T-helper 22 cell (primary cell): ENCODE measurements at regions not wholly inside any gene's neighbourhood (a gene's known extent, or its start where the extent isn't known, plus 50 kb on each side); places are given as distances from the start of the nearest gene placed in this dataset.

ENCODE experiments used
- DNase-seq: peaks from one replicate; pipeline ENCODE4 v3.0.0-alpha.2; 2020; ENCODE audit warnings: low read depth

DNA sequence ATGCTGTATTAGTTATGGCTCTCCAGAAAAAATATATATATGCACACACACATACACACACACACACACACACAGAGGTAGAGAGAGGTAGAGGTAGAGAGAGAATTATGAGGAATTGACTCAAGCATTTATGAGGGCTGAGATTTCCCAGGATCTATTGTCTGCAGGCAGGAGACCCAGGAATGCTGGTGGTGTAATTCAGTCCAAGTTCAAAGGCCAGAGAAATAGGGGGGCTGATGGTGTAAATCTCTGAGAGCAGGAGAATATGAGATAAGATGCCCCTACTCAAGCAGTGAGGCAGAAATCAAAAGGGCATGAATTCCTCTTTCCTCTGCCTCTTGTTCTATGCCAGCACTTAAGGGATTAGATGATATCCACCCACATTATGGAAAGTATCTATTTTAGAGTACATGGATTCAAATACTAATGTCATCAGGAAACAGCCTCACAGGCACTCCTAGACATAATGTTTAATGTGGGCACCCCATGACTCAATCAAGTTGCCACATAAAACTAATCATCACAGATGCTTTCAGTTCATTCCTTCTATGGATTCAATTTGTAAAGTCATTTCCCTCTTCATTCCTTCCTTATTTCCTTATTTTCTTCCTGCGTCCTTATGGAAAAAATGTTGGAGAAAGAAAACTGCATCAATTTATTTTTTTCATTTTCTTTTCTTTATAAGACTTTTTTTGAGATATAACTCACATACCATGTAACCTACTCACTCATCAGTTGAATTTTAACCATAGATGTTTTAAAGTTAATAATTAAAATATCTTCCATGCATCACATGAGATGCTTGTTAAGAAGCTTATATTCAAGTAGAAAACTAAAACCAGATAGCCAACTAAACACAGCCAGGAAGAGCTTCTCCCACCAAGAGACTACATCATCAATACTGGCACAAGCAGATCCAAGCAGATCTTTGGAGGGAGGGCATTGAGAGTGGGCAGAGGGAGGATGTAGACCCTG is 406.2 kb downstream of the MBD2 start:
- no peak for DNase-seq

DNA sequence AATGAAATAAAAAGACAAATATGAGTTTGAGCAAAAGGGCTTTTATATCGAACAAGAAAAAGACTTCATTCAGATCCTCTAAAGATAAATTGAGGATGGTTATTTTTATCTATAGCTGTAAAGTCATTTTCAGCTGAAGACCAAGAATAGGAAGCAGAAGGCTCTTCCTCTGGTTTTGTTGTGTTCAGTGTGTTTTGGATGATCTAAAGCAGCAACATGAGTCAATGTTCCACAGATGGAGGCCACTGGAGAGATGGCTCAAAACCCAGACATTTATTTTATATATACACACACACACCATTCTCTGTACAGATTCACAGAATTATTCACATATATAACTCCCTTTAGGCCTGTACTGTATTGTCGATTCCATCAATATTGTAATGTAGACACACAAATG is 424.3 kb downstream of the MBD2 start:
- no peak for DNase-seq

DNA sequence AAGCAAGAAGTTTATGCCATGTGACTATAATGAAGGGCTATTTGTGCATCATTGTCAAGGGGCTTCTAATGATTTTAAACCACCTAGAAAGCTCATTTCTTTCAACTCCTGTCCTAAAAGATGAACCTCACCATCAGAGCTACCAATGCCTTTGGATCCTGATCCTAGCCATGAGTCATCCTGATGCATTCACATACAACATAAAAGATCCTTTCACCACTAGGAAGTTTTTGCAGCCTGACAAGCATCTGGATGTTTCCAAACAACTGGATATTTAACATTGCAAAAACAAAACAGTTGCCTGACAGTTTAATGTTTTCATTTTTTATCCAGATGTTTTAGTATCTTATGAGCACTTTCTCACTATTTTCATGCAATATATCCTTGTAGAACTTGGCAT is 425.3 kb downstream of the MBD2 start:
- DNase-seq = no peak

DNA sequence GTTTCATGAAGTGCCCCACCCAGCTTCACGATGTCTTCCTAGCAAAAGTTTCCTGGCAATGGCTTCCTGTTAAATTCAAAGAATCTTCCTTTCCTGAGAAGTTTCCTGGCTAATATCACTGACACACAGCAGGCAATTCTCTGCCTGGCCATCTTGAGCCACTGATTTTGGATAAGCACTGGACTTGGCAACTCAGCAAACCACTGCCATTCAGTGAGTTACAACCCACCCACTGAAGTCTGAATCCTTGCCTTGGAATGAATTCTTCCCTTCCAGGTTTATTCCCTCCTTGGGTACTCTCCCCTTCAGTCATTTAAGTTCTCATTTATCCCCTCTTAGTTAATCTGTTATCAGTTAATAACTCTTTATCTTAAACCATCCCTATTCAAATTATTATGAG is 426.0 kb downstream of the MBD2 start:
- no peak for DNase-seq

DNA sequence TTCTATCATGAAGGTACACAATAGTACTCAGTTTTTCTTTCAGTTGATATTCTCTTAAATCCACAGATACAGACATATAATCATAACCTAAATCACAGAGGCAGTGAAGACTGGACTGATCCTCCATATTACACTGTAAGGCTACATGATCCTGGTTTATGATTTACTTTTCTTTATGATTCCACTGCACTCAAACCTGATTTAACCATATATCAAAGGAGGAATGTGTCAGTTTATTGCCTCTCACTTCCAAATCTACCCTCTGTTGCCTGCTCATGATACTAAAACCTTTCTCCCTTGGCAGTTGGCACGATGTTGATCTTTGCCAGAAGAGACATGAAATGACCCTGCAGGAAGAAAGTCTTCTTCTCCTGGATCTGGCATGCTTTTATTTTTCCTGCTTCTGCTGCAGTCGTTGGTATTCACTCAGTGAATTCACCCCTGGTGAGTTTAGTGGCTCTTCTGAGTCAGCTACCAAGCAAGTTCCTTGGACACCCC is 426.4 kb downstream of the MBD2 start:
- DNase-seq = no peak

DNA sequence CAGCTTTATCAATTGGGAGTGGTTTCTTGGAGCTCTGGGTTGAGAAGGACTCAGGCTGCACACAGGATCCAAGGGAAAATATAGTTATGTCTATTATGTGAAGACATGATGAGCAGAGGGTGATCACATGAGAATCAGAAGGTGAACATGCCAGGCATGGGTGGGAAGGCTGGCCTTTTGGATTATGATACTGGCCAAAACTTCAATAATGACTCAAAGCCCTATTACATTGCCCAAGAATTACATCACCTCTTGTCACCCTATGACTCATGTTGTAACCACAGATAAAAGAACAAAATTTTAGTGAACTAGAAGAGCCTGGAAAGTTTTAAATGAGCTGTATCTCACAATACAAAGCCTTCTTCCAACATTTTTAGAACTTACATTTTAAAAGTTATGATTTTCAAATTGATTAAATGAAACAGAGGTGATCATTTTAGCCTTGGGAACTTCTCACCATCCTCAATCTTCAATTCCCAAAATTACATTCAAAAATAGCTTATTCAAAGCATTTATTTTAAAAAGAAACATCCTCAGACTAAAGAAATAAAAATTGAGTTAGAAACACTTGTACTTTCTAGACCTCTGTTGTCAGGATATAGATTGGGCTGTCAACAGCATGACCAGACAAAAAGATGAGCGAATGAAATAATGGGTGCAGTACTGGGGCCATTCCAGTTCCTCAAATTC is 428.3 kb downstream of the MBD2 start:
- no peak for DNase-seq

DNA sequence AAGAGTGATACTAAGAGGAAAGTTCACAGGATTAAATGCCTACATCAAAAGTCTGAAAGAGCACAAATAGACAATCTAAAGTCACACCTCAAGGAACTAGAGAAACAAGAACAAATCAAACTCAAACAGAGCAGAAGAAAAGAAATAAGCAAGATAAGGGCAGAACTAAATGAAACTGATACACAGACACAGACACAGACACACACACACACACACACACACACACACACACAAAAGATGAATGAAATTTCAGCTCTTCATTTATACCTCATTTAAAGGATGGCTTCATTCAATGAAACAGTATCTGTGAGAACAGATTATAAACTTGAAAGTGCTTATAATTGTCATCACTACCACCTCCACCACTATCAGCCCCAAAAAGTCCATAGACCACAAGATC is 428.9 kb downstream of the MBD2 start:
- no peak for DNase-seq

DNA sequence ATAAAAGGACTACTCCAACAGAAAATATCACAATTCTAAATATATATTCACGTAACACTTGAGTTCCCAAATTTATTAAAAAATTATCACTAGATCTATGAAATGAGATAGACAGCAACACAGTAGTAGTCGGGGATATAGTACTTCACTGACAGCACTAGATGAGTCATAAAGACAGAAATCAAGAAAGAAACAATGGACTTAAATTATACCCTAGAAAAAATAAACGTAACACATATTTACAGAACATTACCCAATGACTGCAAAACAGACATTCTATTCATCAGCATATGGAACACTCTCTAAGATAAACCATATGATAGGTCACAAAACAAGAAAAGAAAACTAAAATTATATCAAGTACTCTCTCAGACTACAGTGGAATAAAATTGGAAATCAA is 429.4 kb downstream of the MBD2 start:
- no peak for DNase-seq

DNA sequence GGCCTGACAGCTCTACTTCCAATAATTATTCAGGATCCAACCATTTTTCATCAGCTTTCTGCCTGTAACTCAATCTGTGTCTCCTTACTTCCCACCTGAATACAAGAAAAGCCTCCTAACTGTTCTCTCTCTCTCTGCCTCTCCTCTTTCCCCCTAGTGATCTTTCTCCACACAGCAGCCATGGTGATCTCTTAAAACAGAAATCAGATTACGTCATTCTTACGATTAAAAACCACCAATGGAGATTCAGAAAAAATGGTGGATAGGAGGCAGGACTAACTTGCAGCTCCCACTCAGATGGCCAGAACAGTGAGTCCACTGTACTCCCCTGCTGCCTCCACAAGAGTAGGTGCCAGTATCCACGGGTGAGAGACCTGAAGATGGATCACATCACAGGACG is 431.7 kb downstream of the MBD2 start:
- DNase-seq = no peak

DNA sequence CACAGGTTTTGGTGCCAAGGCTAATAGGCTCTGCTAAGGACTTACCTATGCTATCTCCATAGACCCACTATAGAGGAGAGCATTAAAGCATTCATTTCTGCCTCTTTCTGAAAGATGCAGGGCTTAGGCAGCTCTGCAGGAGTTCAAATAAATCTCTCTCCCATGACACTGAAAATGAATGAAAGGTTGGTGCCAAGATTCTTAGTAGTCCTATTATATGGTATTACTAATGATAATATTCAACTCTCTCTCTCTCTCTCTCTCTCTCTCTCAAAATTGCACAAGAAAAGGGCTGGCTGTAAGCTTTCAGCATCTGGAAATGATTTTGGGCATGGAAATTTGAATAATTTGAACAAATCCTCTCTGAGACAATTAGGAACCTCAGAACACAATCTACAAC is 433.7 kb downstream of the MBD2 start:
- no peak for DNase-seq

DNA sequence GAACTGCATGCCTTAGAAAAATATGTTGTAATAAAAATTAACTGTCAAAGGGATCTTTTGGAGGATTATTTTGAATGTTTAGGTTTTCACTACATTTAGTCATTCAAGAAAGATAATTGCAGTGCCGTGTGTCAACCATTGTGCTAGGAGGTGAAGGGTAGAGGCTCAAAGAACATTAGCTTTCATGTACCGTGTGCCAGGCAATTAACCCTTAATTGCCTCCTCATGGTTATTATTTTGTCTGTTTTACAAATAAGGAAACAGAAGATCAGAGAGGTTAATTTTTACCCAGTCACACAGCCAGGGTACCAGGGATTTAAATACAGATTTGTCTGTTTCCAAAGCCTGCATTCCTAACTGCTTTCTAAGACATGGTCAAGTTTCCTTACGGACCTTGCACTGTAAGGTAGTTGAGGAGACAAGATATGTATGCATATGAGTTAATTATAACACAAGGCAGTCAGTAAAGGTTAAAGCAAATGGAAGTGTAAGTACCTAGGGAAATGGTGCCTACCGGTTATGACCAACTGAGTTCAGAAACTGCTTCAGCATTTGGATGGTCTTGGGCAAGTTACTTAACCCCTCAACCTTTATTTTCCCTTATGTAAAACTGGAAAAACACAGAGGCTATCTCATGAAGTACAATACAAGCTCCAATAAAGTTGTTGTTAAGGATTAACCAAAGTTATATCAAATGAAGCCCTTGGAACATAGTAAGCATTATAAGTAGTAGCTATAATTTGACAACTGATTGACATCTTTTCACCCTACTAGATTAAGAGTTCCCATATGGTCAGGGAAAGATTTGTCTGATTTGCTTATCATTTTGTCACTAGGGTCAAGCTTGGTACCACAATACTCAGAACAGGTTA is 434.9 kb downstream of the MBD2 start:
- no peak for DNase-seq

DNA sequence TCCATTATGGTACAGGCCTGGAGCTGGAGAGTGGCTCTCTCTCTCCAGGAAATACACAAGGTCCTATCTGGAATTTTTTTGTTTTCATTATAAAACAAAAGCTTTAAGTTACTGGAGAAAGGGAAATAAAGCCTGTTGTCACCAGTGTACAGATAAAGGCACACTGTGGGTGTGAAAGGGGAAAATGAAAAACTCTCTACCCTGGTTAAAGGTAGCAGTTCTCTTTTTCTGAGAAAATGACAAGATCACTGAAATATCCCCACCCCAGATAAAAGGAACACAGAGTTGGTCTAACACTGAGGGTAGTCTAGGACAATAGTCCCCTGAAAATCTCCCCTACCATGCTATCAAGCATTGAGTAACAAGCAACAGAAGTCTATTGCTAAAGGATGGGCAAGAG is 438.7 kb downstream of the MBD2 start:
- no peak for DNase-seq

DNA sequence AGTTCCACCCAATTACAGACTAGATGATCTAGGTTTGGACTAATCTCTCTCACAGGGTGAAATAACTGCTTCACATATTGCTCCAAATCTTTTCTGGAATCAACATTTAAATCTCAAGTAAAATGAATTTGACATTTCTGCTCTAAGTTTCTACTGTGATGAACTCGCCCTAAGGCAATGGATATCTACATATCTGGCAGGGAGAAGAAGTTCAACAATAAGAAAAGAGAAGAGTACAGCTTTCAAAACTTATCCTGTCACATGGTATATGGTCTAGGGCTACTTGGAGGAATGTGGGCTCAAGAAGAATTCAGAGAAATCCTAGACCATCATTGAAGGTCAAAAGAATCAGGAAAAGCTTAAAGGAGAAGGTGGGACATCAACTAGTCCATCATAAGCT is 440.2 kb downstream of the MBD2 start:
- DNase-seq = no peak

DNA sequence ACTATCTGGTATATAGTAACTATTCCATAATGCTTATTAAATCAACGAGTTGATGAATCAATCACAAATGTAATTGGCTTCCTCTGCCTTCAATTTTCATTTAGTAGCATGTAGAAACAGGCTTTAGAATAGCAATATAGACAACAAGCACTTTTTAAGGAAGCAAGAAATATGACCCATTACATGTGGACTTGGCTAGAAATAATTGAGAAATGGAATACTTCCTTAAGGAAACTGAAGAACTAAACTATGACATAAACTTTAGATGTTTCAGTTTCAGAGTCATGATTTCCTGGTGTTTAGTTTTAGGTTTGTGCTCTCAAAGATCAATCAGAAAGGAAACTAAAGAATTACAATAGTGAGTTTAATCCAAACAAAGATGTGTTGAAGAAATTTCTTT is 443.8 kb downstream of the MBD2 start:
- DNase-seq = no peak

DNA sequence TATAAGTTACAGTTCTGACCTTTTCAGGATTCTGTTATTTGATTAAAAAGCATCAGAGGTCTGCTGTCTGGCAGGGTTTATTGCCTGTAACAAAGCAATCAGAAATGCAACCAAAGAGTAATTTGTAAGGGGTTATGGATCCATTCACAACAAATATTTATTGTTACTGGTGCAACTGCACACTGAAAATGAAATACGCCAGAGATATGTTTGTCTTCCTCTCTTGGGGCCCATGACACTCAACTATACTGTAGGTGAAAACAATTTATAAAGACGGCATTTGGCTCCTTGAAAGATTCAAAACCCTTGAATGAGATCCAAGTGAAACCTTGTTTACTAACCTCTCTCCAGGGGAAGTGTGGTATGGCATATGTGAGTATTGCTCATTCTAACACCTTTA is 452.2 kb downstream of the MBD2 start:
- no peak for DNase-seq

DNA sequence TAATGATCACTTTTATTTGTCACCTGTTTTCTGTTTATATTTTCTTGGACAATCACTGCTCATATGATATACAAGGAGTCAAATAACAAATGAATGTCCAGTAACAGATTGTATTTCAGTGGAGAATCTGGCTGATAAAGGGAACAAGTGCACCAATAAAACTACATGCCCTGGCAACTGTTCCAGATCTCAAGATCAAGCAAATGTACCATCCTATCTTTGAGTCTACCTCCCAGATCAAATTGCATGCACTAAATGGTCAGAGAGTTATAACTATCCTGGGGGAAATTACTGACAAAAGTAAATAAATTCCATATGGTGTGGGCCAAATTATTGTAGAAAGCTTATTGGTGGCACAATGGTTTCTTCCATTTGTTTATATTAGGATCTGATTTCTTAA is 452.8 kb downstream of the MBD2 start:
- DNase-seq = no peak

DNA sequence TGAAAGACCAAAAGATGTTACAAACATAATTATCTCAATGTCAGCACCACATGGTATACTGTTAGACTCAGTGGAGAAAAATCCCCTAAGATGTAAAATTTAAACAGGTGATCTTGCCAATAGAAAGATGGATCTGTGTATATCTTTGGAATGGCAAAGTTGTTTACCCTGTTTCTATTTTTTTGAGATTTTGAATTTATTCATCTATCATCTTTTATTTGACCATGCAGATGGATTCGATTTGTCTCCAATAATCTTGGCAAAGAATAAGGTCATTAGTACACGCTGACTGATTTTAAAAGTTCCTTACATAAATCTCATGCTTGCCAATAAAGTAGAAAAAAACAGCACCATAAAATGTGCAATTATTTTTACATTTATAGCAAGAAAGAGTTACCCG is 459.3 kb downstream of the MBD2 start:
- no peak for DNase-seq

DNA sequence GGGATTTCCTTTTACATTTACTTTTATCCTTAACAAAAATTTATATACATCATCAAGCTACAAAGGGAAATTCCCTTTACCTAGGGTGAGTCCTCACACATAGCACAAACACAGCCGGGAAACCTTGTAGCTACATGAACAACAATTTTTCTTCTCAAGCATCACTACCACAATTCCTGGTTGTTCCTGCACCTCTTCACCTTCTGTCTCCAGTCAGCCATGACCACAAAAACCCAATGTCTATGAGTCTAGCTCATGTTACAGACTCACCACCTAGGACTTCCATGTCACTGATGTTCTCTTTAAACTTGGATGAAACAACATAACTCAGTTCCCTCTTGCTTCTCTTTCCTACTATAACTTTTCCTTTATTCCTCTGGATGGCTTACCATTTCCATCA is 460.4 kb downstream of the MBD2 start:
- DNase-seq = no peak

DNA sequence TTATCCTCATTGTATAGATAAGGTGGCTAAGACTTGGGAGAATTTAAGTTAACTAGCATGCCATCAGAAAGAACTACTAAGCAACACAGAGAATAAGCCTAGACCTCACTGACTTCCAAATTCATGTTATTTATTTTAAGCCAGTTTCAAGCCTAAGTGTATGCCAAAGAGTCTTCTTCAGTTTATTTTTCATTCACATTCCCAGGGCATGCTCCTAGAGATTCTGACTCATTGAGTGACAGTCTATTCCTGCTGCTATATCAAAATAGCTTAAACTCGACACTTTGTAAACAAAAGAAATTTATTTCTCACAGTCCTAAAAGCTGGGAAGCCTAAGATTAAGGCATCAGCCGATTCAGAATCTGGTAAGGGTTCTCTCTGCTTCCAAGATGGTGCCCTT is 467.1 kb downstream of the MBD2 start:
- no peak for DNase-seq

DNA sequence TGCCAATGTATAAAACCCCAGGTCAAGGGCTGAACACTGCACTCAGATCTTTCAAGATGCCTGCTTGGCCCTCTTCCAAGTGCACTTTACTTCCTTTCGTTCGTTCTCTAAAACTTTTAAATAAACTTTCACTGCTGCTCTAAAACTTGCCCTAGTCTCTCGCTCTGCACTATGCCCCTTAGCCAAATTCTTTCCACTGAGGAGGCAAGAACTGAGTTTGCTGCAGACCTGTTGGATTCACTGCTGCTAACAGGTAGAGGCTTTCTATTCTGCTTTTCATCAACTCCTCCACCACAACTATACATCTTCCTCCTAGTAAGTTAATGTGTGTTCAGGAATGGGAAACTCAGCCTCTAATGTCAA is 467.9 kb downstream of the MBD2 start:
- no peak for DNase-seq

DNA sequence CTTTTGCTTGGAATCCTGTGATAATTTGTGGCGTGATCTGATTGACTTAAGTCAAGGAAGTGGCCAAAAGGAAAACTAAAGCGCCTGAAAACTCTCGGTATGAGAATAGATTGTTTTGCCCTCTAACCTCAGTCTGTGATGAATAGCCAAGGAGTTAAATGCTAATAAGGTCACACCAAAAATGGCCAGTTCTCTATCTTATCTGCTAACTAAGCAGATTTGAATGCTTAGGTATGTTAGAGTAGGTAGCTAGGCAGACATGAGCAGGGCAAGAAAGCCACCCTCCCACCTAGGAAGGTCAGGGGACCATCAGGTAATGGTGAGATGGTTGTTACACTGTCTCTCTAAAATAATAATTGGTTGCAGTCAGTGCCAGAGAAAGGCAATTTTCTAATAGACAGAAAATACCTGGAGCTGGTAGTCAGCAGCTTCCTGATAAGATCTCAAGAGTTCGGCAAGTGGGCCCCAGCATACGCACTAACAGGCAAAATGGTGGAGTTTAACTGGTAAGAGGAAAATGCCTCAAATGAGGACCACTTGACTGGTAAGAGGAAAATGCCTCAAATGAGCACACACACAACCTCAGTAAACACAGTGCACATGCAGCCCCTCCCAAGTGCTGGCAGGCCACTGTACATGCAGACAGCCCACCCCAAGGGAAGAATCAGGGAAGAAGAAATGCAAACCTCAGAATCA is 468.4 kb downstream of the MBD2 start:
- no peak for DNase-seq

DNA sequence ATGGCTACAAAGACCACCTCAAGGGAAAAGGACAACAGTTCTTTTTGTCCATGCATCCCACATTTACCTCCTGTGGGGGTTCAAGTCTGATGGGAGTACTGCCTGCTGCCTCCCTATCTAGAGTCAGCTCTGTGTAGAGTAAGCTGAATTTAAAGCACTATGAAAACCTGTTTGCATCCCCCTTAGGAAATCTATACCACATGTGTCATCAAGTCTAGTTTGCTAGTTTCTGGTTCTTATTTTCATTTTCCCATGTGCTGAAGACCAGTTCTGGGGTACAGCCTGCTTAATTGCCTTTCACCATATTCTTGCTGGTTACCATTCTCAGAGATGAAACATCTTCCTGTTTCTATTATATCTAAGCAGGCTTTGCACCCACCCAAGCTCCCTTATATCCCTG is 470.3 kb downstream of the MBD2 start:
- DNase-seq = no peak
